ENCODE measurements at regions not wholly inside any gene's neighbourhood (a gene's known extent, or its start where the extent isn't known, plus 50 kb on each side); places are given as distances from the start of the nearest gene placed in this dataset.

GRCh38 chr18:61281431-61281830 lies 51.8 kb upstream of the CDH20 start:
- no peak for TF ChIP-seq POLR2A (IDR thresholded peaks at IDR 0.05)
- TF ChIP-seq, protein P1, sequence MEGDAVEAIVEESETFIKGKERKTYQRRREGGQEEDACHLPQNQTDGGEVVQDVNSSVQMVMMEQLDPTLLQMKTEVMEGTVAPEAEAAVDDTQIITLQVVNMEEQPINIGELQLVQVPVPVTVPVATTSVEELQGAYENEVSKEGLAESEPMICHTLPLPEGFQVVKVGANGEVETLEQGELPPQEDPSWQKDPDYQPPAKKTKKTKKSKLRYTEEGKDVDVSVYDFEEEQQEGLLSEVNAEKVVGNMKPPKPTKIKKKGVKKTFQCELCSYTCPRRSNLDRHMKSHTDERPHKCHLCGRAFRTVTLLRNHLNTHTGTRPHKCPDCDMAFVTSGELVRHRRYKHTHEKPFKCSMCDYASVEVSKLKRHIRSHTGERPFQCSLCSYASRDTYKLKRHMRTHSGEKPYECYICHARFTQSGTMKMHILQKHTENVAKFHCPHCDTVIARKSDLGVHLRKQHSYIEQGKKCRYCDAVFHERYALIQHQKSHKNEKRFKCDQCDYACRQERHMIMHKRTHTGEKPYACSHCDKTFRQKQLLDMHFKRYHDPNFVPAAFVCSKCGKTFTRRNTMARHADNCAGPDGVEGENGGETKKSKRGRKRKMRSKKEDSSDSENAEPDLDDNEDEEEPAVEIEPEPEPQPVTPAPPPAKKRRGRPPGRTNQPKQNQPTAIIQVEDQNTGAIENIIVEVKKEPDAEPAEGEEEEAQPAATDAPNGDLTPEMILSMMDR (IDR thresholded peaks at IDR 0.05 in 8 of 11, conservative IDR thresholded peaks at IDR 0.05 in 3 of 11), result no peak
